ENCODE measurements at regions not wholly inside any gene's neighbourhood (a gene's known extent, or its start where the extent isn't known, plus 50 kb on each side); places are given as distances from the start of the nearest gene placed in this dataset.

DNA sequence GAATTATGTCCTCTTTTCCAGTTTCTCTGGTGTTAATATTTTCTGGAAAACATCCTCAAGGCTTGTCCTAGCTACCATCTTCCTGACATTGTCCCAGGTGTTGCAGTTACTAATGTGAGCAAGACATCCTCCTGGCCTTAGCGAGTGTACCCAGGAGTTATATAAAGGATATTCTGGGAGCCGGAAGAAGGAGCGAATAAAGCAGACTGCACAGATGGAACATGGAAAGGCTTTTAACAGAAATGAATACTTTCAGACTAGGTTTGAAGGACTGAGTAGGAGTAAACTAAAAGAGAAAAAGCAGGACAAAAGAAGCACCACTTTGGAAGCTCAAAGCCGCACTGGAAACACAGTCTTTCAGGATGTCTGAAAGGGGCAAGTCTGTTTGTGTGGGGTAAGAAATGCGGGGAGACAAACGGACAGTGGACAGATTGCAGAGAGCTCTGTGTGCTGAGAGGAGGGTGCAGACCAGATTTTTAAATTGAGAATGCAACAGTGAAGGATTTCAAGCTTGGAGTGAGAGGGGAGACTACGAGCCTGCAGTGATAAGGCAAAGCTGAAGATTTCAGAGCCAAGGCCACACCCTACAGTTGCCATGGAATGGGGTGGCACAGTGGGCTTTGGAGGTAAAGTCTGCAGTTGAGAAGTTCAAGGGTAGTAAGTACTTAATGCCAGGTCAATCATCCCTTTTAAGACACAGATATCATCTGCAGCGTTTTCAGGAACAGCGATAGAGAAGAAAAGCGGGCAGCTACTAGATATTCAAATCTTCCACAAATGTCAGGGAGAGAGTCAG lies 94.1 kb upstream of the TAF11L2 start:
- TF ChIP-seq, protein P1, sequence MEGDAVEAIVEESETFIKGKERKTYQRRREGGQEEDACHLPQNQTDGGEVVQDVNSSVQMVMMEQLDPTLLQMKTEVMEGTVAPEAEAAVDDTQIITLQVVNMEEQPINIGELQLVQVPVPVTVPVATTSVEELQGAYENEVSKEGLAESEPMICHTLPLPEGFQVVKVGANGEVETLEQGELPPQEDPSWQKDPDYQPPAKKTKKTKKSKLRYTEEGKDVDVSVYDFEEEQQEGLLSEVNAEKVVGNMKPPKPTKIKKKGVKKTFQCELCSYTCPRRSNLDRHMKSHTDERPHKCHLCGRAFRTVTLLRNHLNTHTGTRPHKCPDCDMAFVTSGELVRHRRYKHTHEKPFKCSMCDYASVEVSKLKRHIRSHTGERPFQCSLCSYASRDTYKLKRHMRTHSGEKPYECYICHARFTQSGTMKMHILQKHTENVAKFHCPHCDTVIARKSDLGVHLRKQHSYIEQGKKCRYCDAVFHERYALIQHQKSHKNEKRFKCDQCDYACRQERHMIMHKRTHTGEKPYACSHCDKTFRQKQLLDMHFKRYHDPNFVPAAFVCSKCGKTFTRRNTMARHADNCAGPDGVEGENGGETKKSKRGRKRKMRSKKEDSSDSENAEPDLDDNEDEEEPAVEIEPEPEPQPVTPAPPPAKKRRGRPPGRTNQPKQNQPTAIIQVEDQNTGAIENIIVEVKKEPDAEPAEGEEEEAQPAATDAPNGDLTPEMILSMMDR (IDR thresholded peaks at IDR 0.05), result no peak
- no peak for TF ChIP-seq POLR2AphosphoS5 (IDR thresholded peaks at IDR 0.05)
- no peak for TF ChIP-seq POLR2A (IDR thresholded peaks at IDR 0.05; ENCODE audit: low read depth)
